GM06990 (cell line): ENCODE measurements at regions not wholly inside any gene's neighbourhood (a gene's known extent, or its start where the extent isn't known, plus 50 kb on each side); places are given as distances from the start of the nearest gene placed in this dataset.

Experiments
- DNase-seq: peaks from one replicate; pipeline ENCODE4 v3.0.0-alpha.2; 2011; ENCODE audit not compliant: insufficient read length; ENCODE audit errors: extremely low read depth
- H3K27me3 ChIP-seq: replicated peaks from 2 replicates; pipeline ENCODE4 v1.6.0; 2011; ENCODE audit warnings: low read length; ENCODE audit not compliant: control insufficient read depth, insufficient read depth
- H3K36me3 ChIP-seq: 2 replicates; pipeline ENCODE4 v1.5.1; 2011; ENCODE audit warnings: low read length; ENCODE audit not compliant: control insufficient read depth, insufficient read depth
- H3K4me3 ChIP-seq: replicated peaks from 2 replicates; pipeline ENCODE4 v1.5.1; 2011; ENCODE audit warnings: low read depth, mild to moderate bottlenecking, control low read depth, low read length
- TF ChIP-seq, protein P1 (sequence below): IDR thresholded peaks from 2 replicates; pipeline ENCODE4 v1.5.1; 2011; ENCODE audit warnings: low read length, control low read depth, mild to moderate bottlenecking, inconsistent platforms; ENCODE audit not compliant: insufficient read depth, poor library complexity, severe bottlenecking

- TF ChIP-seq, protein P1, sequence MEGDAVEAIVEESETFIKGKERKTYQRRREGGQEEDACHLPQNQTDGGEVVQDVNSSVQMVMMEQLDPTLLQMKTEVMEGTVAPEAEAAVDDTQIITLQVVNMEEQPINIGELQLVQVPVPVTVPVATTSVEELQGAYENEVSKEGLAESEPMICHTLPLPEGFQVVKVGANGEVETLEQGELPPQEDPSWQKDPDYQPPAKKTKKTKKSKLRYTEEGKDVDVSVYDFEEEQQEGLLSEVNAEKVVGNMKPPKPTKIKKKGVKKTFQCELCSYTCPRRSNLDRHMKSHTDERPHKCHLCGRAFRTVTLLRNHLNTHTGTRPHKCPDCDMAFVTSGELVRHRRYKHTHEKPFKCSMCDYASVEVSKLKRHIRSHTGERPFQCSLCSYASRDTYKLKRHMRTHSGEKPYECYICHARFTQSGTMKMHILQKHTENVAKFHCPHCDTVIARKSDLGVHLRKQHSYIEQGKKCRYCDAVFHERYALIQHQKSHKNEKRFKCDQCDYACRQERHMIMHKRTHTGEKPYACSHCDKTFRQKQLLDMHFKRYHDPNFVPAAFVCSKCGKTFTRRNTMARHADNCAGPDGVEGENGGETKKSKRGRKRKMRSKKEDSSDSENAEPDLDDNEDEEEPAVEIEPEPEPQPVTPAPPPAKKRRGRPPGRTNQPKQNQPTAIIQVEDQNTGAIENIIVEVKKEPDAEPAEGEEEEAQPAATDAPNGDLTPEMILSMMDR: no peak
- Histone ChIP-seq H3K4me3 (no peak overlapping the region), H3K27me3 (no peaks in the 10 kb centered on the region), H3K36me3 (no peaks in the 10 kb centered on the region)
- DNase-seq: no peak
These were observed 346.4 kb upstream of the NPSR1 start for GRCh38 chr7:34311591-34311990.

GRCh38 chr7:34312624-34313023, 345.4 kb upstream of the NPSR1 start:
- no peak for DNase-seq
- TF ChIP-seq, protein P1: no peak
- H3K36me3 ChIP-seq: no peaks in the 10 kb centered on the region
- H3K27me3 ChIP-seq: no peaks in the 10 kb centered on the region
- H3K4me3 ChIP-seq: no peak overlapping the region

- DNase-seq: no peak
- no peak overlapping the region for H3K4me3 ChIP-seq
- H3K36me3 ChIP-seq: no peaks in the 10 kb centered on the region
- H3K27me3 ChIP-seq: no peaks in the 10 kb centered on the region
- TF ChIP-seq, protein P1: no peak
These were observed 344.7 kb upstream of the NPSR1 start for GRCh38 chr7:34313289-34313688.

- no peaks in the 10 kb centered on the region for H3K27me3 ChIP-seq
- no peaks in the 10 kb centered on the region for H3K36me3 ChIP-seq
- TF ChIP-seq, protein P1: no peak
- H3K4me3 ChIP-seq: no peak overlapping the region
- DNase-seq: no peak
These were observed 343.0 kb upstream of the NPSR1 start for GRCh38 chr7:34315032-34315431.

GRCh38 chr7:34317039-34317438, 341.0 kb upstream of the NPSR1 start:
- H3K36me3 ChIP-seq: no peaks in the 10 kb centered on the region
- TF ChIP-seq, protein P1: no peak
- no peak overlapping the region for H3K4me3 ChIP-seq
- DNase-seq: no peak
- no peaks in the 10 kb centered on the region for H3K27me3 ChIP-seq

- Histone ChIP-seq H3K27me3 (no peaks in the 10 kb centered on the region), H3K36me3 (no peaks in the 10 kb centered on the region), H3K4me3 (no peak overlapping the region)
- TF ChIP-seq, protein P1: no peak
- no peak for DNase-seq
These were observed 337.6 kb upstream of the NPSR1 start for GRCh38 chr7:34320412-34320811.
